Vagina (tissue), 2 donors: ENCODE measurements at regions not wholly inside any gene's neighbourhood (a gene's known extent, or its start where the extent isn't known, plus 50 kb on each side); places are given as distances from the start of the nearest gene placed in this dataset.

ENCODE experiments used
- DNase-seq, 2 donors: peaks; one replicate each; pipeline ENCODE4 v3.0.0-alpha.2; 2017; ENCODE audit errors: extremely low spot score in 2 of 2
- H3K27ac ChIP-seq: fragments of 200-600 bp; sonication (generic); one replicate; pipeline ENCODE4 v1.5.1; 2019
- H3K27me3 ChIP-seq: fragments of 200-600 bp; sonication (generic); one replicate; pipeline ENCODE4 v1.5.1; 2019
- H3K36me3 ChIP-seq, 2 donors: fragments of 200-600 bp; sonication (generic); one replicate each; pipeline ENCODE4 v1.5.1; 2017 to 2019
- H3K4me1 ChIP-seq: fragments of 200-600 bp; sonication (generic); one replicate; pipeline ENCODE4 v1.5.1; 2019
- H3K4me3 ChIP-seq, 2 donors: fragments of 200-600 bp; sonication (generic); 1 replicate in 1 of 2; 2 replicates in 1 of 2; pipeline ENCODE4 v1.5.1; 2016 to 2019
- H3K9me3 ChIP-seq: fragments of 200-600 bp; sonication (generic); one replicate; pipeline ENCODE4 v1.5.1; 2019
- POLR2A ChIP-seq, 2 donors: fragments of 450-650 bp; IDR thresholded peaks; one replicate each; pipeline ENCODE4 v1.6.1; 2017; ENCODE audit warnings: antibody characterized with exemption in 2 of 2, mild to moderate bottlenecking in 2 of 2, moderate library complexity in 2 of 2
- POLR2AphosphoS5 ChIP-seq, 2 donors: sonication (generic); formaldehyde crosslinking; IDR thresholded peaks; one replicate each; pipeline ENCODE4 v1.9.0; 2017; ENCODE audit warnings: antibody characterized with exemption in 2 of 2, mild to moderate bottlenecking in 2 of 2, low read depth in 1 of 2; ENCODE audit not compliant: insufficient read depth in 1 of 2
- intact Hi-C: fragments of 100-400 bp; cut with DNase I; formaldehyde crosslinking; loops from one replicate; pipeline ENCODE4 v1.15.1; 2023
- TF ChIP-seq, protein P1 (sequence below), 3 experiments: fragments of 450-650 bp in 2 of 3; fragments of 200-600 bp in 1 of 3; sonication (generic) in 1 of 3; IDR thresholded peaks; one replicate each; pipeline ENCODE4 v1.5.1; 2017 to 2019; ENCODE audit warnings: antibody characterized with exemption in 3 of 3, mild to moderate bottlenecking in 2 of 3, moderate library complexity in 2 of 3

DNA sequence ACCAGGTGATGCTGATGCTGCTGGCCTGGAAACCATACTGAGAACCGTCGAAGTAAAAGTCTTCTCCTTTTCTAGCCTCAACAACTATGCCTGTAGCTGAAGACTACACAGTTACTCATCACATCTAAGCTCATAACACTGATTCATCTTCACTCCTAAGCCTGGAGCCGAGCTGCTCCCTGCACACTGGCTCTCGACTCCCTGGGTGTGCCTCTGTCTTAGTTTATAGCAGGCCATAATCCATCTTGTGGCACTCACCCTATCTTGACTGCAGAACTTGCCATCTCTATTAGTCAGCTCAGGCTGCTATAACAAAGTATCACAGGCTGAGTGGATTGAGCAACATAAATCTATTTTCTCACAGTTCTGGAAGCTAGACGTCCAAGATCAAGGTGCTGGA is 191.0 kb downstream of the UNC5CL start:
- no peaks in the 10 kb centered on the region for H3K36me3 ChIP-seq
- TF ChIP-seq POLR2A (IDR thresholded peaks at IDR 0.05) (no peak), POLR2AphosphoS5 (IDR thresholded peaks at IDR 0.05; ENCODE audit: insufficient read depth in 1 of 2, low read depth in 1 of 2) (no peak)
- TF ChIP-seq, protein P1, sequence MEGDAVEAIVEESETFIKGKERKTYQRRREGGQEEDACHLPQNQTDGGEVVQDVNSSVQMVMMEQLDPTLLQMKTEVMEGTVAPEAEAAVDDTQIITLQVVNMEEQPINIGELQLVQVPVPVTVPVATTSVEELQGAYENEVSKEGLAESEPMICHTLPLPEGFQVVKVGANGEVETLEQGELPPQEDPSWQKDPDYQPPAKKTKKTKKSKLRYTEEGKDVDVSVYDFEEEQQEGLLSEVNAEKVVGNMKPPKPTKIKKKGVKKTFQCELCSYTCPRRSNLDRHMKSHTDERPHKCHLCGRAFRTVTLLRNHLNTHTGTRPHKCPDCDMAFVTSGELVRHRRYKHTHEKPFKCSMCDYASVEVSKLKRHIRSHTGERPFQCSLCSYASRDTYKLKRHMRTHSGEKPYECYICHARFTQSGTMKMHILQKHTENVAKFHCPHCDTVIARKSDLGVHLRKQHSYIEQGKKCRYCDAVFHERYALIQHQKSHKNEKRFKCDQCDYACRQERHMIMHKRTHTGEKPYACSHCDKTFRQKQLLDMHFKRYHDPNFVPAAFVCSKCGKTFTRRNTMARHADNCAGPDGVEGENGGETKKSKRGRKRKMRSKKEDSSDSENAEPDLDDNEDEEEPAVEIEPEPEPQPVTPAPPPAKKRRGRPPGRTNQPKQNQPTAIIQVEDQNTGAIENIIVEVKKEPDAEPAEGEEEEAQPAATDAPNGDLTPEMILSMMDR (IDR thresholded peaks at IDR 0.05), result no peak
- no peaks in the 10 kb centered on the region for H3K27me3 ChIP-seq
- H3K27ac ChIP-seq, result no peak overlapping the region
- H3K9me3 ChIP-seq, result no peaks in the 10 kb centered on the region
- no peaks in the 10 kb centered on the region for H3K4me1 ChIP-seq
- no peak for DNase-seq
- intact Hi-C loops, result no loop called here
- no peak overlapping the region for H3K4me3 ChIP-seq

DNA sequence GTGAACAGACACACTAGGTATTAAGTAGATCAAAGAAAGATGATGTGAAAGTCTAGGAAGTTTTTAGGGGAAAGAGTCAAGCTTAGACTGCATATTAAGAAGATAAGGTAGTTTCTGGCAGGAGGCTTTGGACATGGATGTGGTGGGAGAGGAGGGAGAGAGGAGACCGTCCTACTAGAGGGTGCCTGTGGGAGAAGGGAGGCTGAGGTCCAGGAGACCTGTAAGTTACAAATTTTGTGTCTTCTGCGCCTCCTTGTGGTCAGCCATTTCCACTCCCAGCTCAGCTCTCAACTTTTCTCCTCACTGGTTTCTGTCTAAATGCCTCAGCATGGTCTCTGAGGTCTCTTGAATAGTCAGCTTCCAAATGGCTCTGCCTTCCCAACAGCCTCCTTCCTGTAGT is 193.5 kb downstream of the UNC5CL start:
- no peak overlapping the region for H3K4me3 ChIP-seq
- H3K27ac ChIP-seq, result no peak overlapping the region
- no peaks in the 10 kb centered on the region for H3K4me1 ChIP-seq
- intact Hi-C loops, result no loop called here
- H3K36me3 ChIP-seq, result no peaks in the 10 kb centered on the region
- H3K9me3 ChIP-seq, result no peaks in the 10 kb centered on the region
- no peak for DNase-seq
- TF ChIP-seq, protein P1 (IDR thresholded peaks at IDR 0.05), result peak in 1 of 3 experiments; percentile 28
- TF ChIP-seq POLR2A (IDR thresholded peaks at IDR 0.05), result no peak
- no peaks in the 10 kb centered on the region for H3K27me3 ChIP-seq

DNA sequence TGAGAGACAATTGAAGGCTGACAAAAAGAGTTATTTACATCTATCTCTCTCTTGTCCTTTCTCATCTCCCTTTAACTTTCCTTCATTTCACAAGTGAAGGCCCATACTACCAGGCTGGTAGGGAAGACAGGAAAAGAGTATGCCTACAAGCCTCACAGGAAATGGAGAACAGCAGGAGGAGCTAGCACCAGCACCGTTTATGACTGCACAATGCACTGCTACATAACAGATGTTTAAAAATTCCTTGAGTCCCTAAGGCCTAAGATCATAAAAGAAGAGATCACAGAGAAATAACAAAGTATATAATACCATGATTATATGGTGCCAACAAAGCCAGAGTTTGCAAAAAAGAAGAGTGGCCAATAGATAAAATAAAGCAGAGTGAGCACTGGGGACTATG is 194.8 kb downstream of the UNC5CL start:
- Histone ChIP-seq H3K4me3 (no peak overlapping the region), H3K27me3 (no peaks in the 10 kb centered on the region), H3K4me1 (no peaks in the 10 kb centered on the region), H3K36me3 (no peaks in the 10 kb centered on the region), H3K27ac (no peak overlapping the region), H3K9me3 (no peaks in the 10 kb centered on the region)
- no peak for TF ChIP-seq POLR2AphosphoS5 (IDR thresholded peaks at IDR 0.05; ENCODE audit: insufficient read depth in 1 of 2, low read depth in 1 of 2)
- TF ChIP-seq, protein P1 (IDR thresholded peaks at IDR 0.05), result no peak
- DNase-seq, result no peak
- intact Hi-C loops, result no loop called here

DNA sequence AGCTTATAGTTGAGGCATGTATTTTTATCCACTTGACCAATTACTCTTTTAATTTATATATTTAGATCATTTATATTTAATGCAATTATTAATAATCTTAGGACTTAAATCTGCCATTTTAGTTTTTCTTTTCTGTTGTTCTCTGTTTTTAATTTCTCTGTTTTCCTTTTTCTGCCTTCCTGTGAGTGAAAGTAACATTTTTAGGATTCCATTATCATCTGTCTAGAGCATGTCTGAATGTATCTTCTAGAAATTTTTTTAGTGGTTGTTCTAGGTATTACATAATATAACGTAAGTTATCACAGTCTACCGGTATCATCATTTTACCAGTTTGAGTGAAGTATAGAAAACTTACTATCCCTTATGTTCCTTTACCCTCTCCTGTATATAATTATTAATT is 197.3 kb downstream of the UNC5CL start:
- intact Hi-C loops, result loop anchor here (2.0 kb wide), 1 partner anchor 27 kb away; no protein-coding TSS in a partner anchor
- no peaks in the 10 kb centered on the region for H3K9me3 ChIP-seq
- H3K4me1 ChIP-seq, result no peaks in the 10 kb centered on the region
- no peak overlapping the region for H3K27ac ChIP-seq
- TF ChIP-seq POLR2AphosphoS5 (IDR thresholded peaks at IDR 0.05; ENCODE audit: insufficient read depth in 1 of 2, low read depth in 1 of 2) (no peak), POLR2A (IDR thresholded peaks at IDR 0.05) (no peak)
- TF ChIP-seq, protein P1 (IDR thresholded peaks at IDR 0.05), result no peak
- H3K27me3 ChIP-seq, result no peaks in the 10 kb centered on the region
- no peak overlapping the region for H3K4me3 ChIP-seq
- H3K36me3 ChIP-seq, result no peaks in the 10 kb centered on the region
- no peak for DNase-seq

DNA sequence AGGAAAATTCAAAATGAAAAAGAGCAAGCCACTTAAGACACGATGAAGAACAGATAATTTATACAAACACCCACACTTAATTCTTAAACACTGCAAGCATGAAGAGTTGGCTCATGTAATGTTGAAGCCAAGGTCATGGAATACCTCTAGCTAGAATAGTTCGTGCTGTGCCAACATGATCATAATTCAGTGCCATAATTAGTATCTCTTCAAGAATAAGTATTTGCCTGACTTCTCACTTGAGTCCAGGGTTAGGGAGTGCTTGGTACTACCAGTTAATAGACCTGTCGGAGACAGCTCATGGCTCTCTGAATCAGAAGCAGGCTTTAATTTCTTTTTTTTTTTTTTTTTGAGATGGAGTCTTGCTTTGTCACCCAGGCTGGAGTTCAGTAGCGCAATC is 206.3 kb downstream of the UNC5CL start:
- Histone ChIP-seq H3K27ac (no peak overlapping the region), H3K9me3 (no peaks in the 10 kb centered on the region), H3K36me3 (no peaks in the 10 kb centered on the region), H3K4me3 (no peak overlapping the region), H3K27me3 (no peaks in the 10 kb centered on the region), H3K4me1 (no peaks in the 10 kb centered on the region)
- intact Hi-C loops, result no loop called here
- no peak for TF ChIP-seq POLR2AphosphoS5 (IDR thresholded peaks at IDR 0.05; ENCODE audit: insufficient read depth in 1 of 2, low read depth in 1 of 2)
- TF ChIP-seq, protein P1 (IDR thresholded peaks at IDR 0.05), result no peak
- TF ChIP-seq POLR2A (IDR thresholded peaks at IDR 0.05), result no peak
- DNase-seq, result no peak
